ENCODE measurements at regions not wholly inside any gene's neighbourhood (a gene's known extent, or its start where the extent isn't known, plus 50 kb on each side); places are given as distances from the start of the nearest gene placed in this dataset.
"Not testable (repeated sequence)": the region's sequence is repeated elsewhere in the genome, so short reads cannot be mapped to it uniquely, and the experiment has no call there.

GRCh38 chr16:16448423-16448822 is 69.5 kb downstream of the NPIPA7 start:
- H3K27ac ChIP-seq: not testable (repeated sequence)

DNA sequence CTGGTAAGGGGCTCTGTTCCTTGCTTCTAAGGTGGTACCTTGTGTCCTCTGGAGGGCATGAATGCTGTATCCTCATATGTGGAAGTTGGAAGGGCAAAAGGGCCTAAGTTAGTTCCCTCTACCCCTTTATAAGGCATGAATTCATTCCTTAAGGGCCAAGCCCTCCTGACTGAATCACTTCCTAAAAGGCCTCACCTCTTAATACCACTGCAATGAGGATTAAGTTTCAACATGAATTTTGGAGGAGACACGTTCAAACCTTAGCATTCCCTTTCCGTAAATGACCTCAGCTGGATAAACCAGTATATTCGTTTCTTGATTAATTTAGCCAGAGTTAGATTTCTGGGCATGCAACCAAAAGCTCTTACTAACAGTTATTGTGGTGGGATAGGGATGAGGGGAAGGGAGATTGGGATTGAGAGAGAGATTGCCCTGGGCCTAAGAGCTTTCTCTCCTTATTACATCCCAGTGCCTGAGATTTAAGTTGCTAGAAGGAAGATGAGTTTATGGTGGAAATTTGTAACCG is 70.8 kb downstream of the NPIPA7 start:
- not testable (repeated sequence) for H3K27ac ChIP-seq

DNA sequence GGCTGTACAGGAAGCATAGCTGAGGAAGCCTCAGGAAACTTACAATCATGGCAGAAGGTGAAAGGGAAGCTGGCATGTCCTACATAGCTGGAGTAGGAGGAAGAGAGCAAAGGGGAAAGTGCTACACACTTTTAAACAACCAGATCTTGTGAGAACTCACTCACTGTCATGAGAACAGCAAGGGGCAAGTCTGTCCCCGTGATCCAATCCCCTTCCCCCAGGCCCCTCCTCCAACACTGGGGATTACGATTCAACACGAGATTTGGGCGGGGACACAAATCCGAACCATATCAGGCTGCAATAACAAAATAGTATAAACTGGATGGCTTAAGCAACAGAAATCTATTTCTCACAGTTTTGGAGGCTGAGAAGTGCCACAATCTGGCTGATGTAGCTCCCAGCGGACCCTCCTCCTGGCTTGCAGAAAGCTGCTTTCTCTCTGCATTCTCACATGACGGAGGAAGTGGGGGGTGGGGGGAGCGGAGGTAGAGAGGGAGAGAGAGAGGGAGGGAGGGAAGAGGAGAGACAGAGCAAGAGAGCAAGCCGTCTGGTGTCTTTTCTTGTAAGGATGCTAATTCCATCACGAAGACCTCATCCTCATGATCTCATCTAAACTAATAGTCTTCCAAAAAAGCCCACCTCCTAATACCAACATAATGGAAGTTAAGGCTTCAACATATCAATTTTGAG is 72.9 kb downstream of the NPIPA7 start:
- H3K27ac ChIP-seq: not testable (repeated sequence)

DNA sequence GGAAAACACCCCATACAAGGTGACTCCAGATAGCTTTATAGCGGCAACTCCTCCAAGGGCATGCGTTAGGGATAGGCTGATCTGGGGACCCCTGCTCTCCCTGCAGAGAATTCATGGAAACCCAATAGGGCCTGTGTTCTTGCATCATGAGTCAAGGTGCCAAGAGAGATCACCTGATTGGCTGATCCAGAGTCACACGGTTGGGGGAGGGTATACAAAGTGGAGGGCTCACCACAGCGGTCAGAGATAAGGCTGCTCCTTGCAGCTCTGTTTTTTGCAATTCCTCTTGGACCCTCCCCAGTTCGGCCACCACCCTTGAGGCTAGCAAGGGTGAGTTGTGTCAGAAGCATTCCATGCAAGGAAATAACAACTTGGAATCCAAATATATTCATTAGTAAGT is 79.6 kb downstream of the NPIPA7 start:
- H3K27ac ChIP-seq: not testable (repeated sequence)

- not testable (repeated sequence) for H3K27ac ChIP-seq
Measured at GRCh38 chr16:16463792-16464191, 84.9 kb downstream of the NPIPA7 start.

DNA sequence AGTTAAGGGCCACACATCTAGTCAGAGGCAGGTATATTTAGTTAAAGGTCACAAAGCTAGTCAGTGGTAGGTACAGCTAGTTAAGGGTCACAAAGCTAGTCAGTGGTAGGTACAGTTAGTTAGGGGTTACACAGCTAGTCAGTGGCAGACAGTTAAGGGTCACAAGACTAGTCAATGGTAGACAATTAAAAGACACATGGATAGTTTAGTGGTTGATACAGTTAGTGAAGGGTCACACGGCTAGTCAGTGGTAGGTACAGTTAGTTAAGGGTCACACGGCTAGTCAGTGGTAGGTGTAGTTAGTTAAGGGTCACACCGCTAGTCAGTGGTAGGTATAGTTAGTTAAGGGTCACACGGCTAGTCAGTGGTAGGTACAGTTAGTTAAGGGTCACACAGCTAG is 110.0 kb downstream of the NPIPA7 start:
- H3K27ac ChIP-seq: not testable (repeated sequence)

GRCh38 chr16:16489466-16489865 is 110.5 kb downstream of the NPIPA7 start:
- not testable (repeated sequence) for H3K27ac ChIP-seq

DNA sequence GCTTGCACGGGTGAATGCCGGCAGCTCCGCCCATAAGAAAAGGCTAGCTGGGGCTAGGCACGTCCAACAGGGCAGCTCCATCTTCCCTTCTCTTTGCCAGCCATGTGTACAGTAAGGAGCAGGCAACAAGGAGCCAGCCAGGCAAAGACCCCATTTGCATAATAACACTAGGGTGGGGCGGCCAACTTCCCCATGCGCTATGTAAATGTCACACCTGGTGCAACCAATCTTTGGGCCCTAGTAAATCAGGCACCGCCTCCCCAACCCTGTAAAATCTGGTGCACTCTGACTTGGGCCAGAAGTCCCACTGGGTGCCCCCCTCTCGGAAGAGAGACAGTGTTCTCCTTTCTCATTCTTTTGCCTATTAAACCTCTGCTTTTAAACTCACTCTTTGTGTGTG is 115.2 kb downstream of the NPIPA7 start:
- H3K27ac ChIP-seq: not testable (repeated sequence)

GRCh38 chr16:16494998-16495397 is 116.1 kb downstream of the NPIPA7 start:
- not testable (repeated sequence) for H3K27ac ChIP-seq

GRCh38 chr16:16499875-16500274 is 120.9 kb downstream of the NPIPA7 start:
- H3K27ac ChIP-seq: not testable (repeated sequence)

DNA sequence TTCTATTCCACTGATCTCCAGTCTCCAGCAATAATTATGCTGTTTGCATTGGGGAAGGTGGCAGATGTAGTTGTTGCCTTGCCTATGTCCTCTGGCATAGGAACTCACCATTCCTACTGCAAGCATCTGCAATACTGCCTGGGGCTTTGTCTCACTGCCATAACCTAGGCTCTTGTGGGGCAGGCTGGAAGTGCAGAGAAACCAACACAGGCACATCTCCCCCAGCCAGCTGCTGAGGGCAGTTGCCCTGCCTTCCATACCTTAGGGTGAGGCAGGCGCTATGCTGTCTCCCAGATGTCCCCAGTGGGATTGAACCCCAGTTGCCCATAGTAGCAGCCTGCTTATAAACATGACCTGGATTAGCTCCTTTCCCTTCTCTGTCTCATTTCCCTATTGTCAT is 128.1 kb downstream of the NPIPA7 start:
- H3K27ac ChIP-seq: not testable (repeated sequence)

- H3K27ac ChIP-seq: not testable (repeated sequence)
Measured at GRCh38 chr16:16508344-16508743, 129.4 kb downstream of the NPIPA7 start.

- not testable (repeated sequence) for H3K27ac ChIP-seq
Measured at GRCh38 chr16:16519395-16519794, 140.5 kb downstream of the NPIPA7 start.

DNA sequence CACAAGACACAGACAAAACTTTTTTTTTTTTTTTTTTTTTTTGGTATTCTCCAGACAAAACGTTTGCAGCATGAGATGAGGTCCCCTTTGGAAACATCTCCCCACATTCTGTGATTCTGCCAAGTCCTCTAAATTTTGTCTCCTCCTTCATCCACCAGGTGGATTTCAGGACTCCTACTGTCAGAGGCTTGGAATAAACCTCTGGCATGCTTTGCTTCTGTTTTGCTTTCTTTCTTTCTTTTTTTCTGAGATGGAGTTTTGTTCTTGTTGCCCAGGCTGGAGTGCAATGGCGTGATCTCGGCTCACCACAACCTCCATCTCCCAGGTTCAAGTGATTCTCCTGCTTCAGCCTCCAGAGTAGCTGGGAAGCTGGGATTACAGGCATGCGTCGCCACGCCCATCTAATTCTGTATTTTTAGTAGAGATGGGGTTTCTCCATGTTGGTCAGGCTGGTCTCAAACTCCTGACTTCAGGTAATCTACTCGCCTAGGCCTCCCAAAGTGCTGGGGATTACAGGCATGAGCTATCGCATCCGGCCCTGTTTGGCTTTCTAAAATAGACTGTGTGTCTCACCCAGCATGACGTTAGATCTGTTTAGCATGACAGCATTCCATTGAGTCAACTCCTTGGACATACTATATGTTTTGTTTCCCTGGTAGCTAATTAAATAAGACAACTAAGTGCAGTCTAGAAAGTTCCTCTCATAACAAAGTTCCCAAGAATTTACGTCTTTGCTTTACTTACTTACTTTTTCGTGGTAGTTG is 142.5 kb downstream of the NPIPA7 start:
- not testable (repeated sequence) for H3K27ac ChIP-seq

GRCh38 chr16:16526998-16527397 is 148.1 kb downstream of the NPIPA7 start:
- H3K27ac ChIP-seq: not testable (repeated sequence)

GRCh38 chr16:16530744-16531143 is 151.8 kb downstream of the NPIPA7 start:
- H3K27ac ChIP-seq: not testable (repeated sequence)

GRCh38 chr16:16535565-16535964 is 156.6 kb downstream of the NPIPA7 start:
- not testable (repeated sequence) for H3K27ac ChIP-seq

DNA sequence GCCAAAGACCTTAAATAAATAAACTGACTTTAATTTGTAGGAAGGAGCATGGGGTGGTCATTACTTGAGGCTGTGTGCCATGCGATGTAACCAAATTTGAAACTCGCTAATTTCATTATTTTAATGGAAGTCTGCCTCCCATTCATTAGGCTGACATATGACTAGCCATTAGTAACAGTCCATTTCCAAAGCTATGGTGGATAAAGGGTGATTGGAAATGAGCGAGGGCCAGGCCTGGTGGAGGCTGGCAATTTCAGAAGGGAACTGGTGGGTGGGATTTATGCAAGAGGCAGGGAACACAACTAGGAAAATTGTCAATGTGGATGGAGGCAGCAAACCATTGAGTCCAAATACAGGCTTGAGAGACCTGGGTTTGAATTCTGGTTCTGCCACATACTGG is 157.2 kb downstream of the NPIPA7 start:
- H3K27ac ChIP-seq: not testable (repeated sequence)

GRCh38 chr16:16549710-16550109 is 170.8 kb downstream of the NPIPA7 start:
- H3K27ac ChIP-seq: not testable (repeated sequence)

GRCh38 chr16:16550824-16551223 is 171.9 kb downstream of the NPIPA7 start:
- H3K27ac ChIP-seq: not testable (repeated sequence)

GRCh38 chr16:16552819-16553340 is 173.9 kb downstream of the NPIPA7 start:
- H3K27ac ChIP-seq: not testable (repeated sequence)

- not testable (repeated sequence) for H3K27ac ChIP-seq
Measured at GRCh38 chr16:16559179-16559740, 180.3 kb downstream of the NPIPA7 start.

DNA sequence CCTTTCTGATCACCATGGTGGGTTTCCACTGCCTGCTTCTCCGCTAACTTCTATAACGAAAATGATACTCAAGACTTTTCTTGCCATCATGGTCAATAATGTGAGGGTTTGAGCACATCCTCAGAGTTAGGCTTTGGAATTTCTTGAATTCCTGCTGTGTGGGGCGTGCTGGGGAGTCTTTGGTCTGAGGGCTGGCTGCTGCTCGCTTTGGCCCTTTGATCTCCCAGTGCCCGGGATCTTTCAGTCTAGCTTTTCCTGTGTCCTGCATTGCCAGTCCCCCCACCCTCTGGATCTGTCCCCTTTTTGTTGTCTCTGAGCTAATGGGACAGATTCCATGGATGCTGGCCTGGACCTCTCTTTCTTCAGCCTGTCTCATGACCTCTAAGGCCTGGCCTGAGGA is 182.6 kb downstream of the NPIPA7 start:
- H3K27ac ChIP-seq: not testable (repeated sequence)
